Mammary epithelial cell (primary cell): ENCODE measurements at regions not wholly inside any gene's neighbourhood (a gene's known extent, or its start where the extent isn't known, plus 50 kb on each side); places are given as distances from the start of the nearest gene placed in this dataset.

Experiments used
- EZH2 ChIP-seq: IDR thresholded peaks from 2 replicates; pipeline ENCODE4 v1.6.1; 2012; ENCODE audit warnings: low read length, inconsistent platforms, borderline replicate concordance
- TF ChIP-seq, protein P1 (sequence below), 2 donors: IDR thresholded peaks in 1 of 2; conservative IDR thresholded peaks in 1 of 2; 2 replicates each; pipeline ENCODE4 v1.5.1; 2011 to 2012; ENCODE audit warnings: inconsistent platforms in 2 of 2, low read length in 2 of 2, mild to moderate bottlenecking in 2 of 2, control low read depth in 1 of 2, low read depth in 1 of 2; ENCODE audit not compliant: insufficient read depth in 1 of 2; ENCODE audit errors: extremely low read depth in 1 of 2

DNA sequence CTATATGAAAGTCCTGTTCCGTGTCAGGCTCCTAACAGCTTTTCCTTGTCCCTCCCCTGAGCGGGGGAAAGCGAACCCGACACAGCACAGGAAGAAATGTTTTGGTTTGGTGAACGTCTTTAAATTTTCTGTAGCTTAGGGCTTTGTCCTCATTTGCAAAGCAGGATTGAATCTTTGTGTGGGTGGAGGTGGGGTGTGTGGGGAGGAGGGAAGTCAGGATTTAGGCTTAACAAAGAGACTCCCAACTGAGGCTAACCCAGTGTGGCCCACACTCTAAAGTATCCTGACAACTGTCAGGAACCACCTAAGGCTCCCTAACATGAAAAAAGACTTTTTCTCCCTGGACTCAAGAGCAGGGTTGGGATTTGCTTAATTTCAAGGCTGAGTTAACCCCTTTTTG lies 376.2 kb upstream of the C1orf174 start:
- no peak for TF ChIP-seq EZH2
- TF ChIP-seq, protein P1, sequence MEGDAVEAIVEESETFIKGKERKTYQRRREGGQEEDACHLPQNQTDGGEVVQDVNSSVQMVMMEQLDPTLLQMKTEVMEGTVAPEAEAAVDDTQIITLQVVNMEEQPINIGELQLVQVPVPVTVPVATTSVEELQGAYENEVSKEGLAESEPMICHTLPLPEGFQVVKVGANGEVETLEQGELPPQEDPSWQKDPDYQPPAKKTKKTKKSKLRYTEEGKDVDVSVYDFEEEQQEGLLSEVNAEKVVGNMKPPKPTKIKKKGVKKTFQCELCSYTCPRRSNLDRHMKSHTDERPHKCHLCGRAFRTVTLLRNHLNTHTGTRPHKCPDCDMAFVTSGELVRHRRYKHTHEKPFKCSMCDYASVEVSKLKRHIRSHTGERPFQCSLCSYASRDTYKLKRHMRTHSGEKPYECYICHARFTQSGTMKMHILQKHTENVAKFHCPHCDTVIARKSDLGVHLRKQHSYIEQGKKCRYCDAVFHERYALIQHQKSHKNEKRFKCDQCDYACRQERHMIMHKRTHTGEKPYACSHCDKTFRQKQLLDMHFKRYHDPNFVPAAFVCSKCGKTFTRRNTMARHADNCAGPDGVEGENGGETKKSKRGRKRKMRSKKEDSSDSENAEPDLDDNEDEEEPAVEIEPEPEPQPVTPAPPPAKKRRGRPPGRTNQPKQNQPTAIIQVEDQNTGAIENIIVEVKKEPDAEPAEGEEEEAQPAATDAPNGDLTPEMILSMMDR (conservative IDR thresholded peaks at IDR 0.05 in 1 of 2, IDR thresholded peaks at IDR 0.05 in 1 of 2; ENCODE audit: extremely low read depth in 1 of 2, insufficient read depth in 1 of 2, low read depth in 1 of 2, low read length in 2 of 2) = no peak
